C4-2B (cell line): ENCODE measurements at regions not wholly inside any gene's neighbourhood (a gene's known extent, or its start where the extent isn't known, plus 50 kb on each side); places are given as distances from the start of the nearest gene placed in this dataset.
"Not testable (repeated sequence)": the region's sequence is repeated elsewhere in the genome, so short reads cannot be mapped to it uniquely, and the experiment has no call there.

ENCODE experiments used
- H3K27ac ChIP-seq: fragments of 450-650 bp; 2 replicates; pipeline ENCODE4 v1.5.1; 2017
- CTCF ChIP-seq: fragments of 450-650 bp; conservative IDR thresholded peaks from 2 replicates; pipeline ENCODE4 v1.5.1; 2017; ENCODE audit warnings: mild to moderate bottlenecking
- ZFX ChIP-seq: fragments of 450-650 bp; IDR thresholded peaks from 2 replicates; pipeline ENCODE4 v1.6.1; 2017

- TF ChIP-seq ZFX (no peak), CTCF (no peak)
- H3K27ac ChIP-seq, result no peak overlapping the region
Measured at GRCh38 chr5:87526131-87526530, 113.4 kb upstream of the CCNH start.

GRCh38 chr5:87524217-87524616 lies 111.5 kb upstream of the CCNH start:
- TF ChIP-seq ZFX (no peak), CTCF (no peak)
- H3K27ac ChIP-seq, result no peak overlapping the region

GRCh38 chr5:87511778-87512177 lies 99.0 kb upstream of the CCNH start:
- not testable (repeated sequence) for H3K27ac ChIP-seq

GRCh38 chr5:87503004-87503403 lies 90.3 kb upstream of the CCNH start:
- TF ChIP-seq ZFX, result no peak
- TF ChIP-seq CTCF, result no peak
- no peak overlapping the region for H3K27ac ChIP-seq

GRCh38 chr5:87499478-87500410 lies 87.0 kb upstream of the CCNH start:
- TF ChIP-seq CTCF (no peak), ZFX (no peak)
- H3K27ac ChIP-seq, result no peak overlapping the region
